Right renal pelvis (tissue), 4 donors: ENCODE measurements at regions not wholly inside any gene's neighbourhood (a gene's known extent, or its start where the extent isn't known, plus 50 kb on each side); places are given as distances from the start of the nearest gene placed in this dataset.

Experiments
- DNase-seq, 4 donors: peaks; one replicate each; pipeline ENCODE4 v3.0.0-alpha.2; 2013; ENCODE audit warnings: low read depth in 4 of 4, low spot score in 3 of 4, missing footprints in 1 of 4

DNA sequence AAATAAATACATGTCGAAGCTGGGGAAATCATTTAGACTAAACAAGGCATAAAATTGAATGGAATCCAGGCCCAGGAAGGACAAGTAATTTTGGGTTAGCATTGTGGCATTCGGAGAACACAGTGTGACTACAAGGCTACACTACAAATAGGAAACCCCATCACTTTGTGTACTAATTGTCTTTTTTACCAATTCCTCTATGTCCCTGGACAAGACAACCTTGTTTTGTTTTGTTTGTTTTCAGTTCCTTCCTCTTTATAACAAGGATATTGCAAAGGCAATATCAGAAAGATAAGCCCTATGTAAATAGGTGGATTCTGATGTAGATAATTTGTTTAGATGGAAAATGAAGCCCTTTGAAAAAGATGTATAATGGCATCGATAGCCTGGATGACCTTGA, 215.9 kb upstream of the MKLN1 start:
- DNase-seq, result no peak

DNA sequence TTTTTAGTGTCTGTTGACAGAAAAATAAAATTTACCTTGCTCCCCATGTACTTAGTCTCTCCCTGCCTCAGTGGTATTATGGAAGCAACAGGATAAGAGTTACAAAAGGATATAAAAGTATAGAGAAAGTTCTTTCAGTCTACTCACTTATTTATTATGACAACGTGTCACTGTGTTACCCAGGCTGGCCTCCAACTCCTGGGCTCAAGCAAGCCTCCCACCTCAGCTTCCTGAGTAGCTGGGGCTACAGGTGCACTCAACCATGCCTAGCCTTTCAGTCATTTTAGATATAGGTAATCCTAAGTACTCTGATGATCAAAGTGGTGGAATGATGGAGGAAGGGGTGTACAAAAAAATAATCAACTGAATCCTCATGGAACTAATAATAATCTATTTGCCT, 215.2 kb upstream of the MKLN1 start:
- DNase-seq, result no peak

DNA sequence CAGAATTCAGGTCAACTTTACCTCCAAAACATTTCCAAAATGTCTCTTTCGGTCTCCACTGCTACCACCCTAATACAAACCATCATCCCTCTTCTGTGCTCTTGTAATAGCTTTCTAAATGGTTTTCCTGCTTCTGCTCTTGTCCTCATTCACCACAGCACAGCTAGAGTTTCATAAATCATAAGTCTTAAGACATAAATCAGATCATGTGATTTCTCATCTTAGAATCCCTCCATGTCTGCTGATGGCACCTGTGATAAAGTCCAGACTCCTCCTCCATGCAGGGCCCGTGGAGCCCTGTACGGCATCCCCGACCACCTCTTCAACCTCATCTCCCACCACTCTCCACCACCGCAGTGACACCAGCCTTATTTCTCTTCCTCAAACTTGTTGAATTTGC, 212.3 kb upstream of the MKLN1 start:
- DNase-seq, result no peak

DNA sequence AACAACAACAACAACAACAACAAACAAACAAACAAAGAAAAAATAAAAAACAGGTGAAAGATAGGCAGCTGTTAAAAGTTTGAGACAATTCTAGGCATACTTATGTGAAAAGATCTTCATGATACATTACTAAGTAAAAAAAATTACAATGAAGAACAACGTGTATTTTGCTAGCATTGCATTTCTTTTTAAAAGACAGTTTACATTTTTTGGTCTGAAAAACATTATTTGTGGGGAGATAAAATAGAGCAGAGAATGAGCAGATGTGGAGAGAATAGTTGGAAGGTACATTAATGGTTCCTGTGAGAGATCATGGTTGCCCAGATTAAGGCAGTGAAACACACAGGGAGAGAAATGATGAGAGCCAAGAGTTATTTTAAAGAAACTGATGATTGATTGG, 210.2 kb upstream of the MKLN1 start:
- DNase-seq, result no peak

DNA sequence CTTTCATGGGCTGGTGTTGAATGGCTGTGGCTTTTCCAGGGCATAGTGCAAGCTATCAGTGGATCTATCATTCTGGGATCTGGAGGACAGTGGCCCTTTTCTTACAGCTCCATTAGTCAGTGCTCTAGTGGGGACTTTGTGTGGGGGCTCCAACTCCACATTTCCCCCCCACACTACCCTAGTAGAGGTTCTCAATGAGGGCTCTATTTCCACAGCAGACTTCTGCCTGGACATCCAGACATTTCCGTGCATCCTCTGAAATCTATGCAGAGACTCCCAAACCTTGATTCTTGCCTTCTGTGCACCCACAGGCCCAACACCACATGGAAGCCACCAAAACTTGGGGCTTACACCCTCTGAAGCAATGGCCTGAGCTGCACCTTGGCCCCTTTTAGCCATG, 208.3 kb upstream of the MKLN1 start:
- no peak for DNase-seq

DNA sequence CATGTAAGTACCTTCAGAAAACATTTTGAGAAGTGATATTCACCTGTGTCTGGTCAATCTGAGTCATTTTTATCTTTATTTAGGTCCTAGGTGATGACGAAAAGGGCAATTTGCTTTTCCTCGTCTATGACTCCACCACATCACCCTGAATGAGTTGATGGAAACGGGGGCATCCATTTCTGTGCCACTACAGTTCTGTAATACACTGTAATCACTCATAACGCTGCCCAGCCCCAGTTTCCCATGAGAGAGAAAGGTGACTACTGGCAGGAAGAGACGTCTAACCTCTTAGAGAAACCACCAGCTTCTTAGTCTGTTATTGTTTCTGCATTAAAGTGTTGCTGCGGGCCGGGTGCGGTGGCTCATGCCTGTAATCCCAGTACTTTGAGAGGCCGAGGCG, 205.3 kb upstream of the MKLN1 start:
- DNase-seq, result no peak

DNA sequence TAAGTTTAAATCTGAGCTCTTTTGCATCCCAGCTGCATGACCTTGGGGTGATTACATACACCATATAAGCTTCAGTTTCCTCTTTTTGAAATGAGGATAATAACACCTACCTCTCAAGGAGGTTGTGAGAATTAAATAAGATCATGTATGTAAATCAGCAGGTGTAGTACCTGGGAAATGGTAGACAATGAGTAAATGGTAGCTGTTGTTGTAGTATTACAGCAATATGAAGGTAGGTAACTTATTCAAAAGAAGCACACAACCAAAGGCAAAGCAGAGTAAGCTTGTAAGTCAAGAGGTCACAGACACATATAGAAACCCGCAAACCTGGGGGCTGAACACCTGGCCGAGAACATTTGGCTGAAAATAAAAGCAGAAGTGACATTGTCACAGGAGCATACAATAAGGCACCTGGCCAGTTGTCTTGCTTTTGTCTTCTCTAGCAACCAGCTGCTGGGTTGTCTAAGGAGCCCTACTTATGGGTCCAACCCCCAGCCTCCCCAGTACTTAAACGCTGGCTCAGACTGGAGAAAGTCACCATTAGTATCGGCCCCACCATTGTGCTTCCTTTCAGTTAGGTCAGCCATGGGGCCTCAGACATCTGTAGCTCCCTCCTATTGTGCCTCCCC, 203.6 kb upstream of the MKLN1 start:
- DNase-seq, result no peak

DNA sequence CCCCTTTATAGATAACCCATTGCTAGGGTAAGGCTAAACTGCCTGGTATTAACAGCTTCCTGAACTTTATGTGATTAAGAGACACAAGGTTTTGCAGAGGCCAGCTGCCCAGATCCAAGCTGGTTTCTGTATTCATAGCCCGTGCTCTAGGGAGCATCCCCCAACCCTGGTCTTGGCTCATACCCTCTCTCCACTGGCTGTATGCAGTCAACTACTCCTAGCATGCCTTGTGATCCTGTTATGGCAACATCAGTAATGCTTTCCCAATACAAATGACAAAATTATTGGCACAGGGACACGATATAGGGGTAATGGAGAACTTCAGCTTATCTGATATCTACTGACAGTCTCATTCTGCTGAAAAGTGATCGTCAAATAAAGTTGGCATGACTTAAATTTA, 202.8 kb upstream of the MKLN1 start:
- DNase-seq, result no peak

DNA sequence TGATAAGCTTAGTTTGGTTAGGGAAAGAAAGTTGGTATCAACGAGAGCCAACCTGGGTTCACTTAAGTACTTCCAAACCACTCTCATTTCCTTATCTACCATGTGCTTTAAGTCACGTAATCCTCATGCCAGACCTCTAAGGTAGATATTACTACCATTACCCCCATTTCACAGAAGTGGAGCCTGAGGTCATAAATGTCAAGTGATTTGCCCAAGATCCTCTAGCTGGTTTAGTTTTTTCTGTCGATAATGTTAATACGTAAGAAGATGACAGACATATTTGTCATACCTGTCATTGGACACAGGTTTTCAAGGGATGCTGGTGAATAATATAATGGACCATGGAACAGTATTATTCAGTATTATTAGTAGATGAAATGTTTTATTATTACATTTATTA, 197.4 kb upstream of the MKLN1 start:
- no peak for DNase-seq

DNA sequence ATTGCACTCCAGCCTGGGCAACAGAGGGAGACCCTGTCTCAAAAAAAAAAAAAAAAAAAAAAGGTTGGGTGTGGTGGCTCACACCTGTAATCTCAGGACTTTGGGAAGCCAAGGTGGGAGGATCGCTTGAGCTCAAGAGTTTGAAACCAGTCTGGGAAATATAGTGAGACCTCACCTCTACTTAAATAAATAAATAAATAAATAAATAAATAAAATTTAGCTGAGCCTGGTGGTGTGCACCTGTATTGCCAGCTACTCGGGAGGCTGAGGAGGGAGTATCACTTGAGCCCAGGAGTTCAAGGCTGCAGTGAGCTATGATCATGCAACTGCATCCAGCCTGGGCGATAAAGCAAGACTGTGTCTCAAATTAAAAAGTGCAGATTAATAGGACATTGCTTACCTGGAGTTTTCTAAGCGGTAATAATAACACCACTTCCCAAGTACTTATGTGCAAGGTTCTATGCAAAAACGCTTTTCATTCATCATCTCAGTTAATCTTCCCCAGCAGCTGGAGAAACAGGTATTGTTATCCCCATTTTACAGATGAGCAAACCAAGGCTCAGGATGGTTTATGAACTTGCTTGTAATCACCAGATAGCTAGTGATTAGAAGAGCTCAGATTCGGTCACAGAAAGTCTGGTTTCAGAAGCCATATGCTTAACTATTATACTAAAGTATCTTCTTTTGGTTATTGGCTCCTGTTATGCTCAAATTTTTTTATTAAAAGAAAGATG, 196.5 kb upstream of the MKLN1 start:
- no peak for DNase-seq

DNA sequence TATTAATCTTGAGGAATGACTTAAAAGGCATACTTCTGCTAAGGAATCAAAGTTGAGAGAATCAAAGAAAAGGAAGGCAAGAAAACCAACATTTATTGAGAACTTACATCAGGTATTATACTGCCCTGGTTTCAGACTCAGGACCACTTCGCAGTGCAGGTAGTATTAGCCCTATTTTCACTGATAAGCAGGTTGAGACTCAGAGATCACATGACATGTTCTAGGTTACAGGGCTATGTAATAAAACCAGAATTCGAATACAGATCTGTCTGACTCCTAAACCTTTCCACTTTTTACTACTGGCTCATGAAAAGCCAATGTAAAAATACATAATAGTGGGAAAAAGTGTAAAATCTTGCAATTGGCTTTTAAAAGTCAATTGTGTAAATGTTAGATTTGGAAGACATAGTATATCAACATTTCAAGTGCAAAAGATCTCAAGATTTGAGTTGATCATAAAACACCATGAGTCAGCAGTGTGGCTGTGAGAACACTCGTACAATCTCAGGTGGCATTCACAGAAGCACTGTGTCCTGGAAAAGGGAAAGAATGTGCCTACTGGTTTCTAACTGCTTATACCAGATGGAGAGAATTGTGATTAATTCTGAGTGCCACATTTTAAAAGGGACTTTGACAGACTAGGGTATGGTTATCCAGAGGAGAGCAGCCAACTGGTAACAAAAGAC, 195.8 kb upstream of the MKLN1 start:
- no peak for DNase-seq

DNA sequence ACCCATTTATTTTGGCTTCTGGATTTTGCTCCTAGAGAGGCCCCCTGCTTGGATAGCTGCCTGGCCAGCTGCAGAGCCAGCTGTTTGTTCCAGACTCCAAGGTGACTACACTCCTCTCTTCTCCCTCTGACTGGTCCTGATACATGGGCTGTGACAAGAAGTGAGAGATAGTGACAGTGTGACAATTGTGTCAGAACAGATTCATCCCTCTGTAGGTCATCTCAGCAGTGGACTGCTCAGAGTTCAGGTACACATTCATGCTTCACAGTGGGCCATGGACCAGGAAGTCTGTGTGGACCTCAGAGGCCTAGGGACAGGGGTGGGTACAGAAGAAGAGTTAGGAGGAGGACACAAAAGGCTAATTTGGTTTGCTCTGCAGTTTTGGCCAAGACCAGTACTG, 188.2 kb upstream of the MKLN1 start:
- no peak for DNase-seq

DNA sequence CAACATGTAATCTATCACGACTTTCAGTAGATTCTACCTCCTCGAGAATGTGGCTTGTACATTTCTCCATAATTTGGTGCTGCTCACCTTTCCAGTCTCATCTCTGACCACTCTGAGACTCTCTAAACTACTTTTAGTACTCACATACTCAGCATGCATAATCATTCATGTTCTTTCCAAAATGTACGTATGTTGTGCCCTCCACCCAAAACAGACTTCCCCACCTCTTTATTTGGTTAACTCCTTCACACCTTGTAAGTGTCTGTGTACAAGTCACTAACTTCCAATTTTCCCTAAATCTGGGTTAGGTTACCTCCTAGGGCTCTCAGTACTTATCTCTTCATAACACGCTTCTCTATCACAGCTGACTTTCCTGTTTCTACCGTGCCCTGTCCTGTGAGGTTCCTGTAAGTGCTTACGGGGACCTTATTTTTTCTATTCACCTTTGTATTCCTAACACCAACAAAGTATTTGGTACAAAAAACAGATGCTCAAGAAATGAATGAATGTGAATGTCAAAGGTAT, 186.2 kb upstream of the MKLN1 start:
- DNase-seq, result no peak

DNA sequence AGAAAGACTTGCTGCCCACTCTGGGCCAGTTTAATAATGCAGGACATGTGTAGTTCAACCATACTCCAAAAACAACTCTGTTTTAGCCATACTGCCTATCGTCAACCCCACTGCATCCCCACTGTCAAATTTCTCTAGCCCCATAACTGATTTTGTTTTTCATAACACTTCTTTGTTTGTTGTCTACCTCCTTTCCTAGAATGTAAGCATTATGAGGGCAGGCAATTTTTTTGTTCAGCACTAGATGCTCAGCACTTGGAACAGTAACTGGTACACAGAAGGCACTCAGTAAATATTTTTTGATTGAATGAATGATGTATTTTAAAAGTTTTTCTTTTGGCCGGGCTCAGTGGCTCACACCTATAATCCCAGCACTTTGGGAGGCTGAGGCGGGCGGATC, 183.8 kb upstream of the MKLN1 start:
- no peak for DNase-seq

DNA sequence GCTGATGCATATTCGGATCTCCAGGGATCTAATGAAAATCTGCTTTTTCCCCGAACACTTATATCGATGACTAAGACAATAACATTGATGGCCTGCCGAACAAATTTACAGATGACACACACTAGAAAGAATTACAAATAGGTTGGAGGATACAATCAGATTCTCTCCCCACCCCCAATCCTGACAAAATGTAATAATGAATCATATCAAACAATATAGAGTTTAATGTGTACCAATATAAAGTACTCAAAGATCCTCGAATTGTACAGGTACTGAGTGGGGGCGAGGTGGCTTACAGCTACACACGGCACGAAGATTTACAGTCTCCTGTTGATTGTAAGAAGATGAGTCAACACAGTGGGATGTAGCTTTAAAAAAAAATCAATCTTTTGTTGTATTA, 182.7 kb upstream of the MKLN1 start:
- DNase-seq, result no peak

DNA sequence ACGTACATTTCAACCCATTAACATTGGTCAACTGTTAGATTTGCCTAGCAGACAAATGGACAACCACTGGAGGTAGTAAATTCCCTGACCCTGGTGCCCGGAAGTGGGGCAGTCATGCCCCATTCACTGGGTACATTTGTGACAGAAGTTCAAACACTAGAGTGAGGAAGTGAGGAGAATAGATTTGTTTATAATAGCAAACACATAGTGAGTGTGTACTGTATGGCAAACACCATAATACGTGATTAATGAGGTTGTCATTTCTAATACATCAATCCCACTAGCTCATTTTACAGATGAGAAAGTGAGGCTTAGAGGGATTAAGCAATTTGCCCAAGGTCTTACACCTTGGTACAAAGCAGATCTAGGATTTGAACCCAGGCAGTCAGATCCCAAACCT, 181.9 kb upstream of the MKLN1 start:
- DNase-seq, result no peak

DNA sequence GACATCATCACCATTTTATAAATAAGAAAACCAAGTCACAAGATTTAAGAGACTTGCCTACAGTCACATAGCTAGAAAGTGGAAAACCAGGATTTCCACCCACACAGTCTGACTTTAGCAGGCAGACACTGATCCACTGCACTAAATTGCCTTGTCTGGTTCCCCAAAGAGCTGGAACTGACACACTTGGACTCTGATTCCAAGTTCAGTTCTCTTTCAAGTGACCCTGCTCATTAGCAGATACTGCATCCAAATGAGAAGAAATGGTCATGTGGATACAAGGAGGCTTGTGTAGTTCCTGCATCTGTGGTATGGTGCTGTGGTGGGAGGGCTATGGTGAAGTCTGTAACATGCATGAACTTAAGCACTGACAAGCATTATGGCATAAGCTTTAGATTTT, 180.1 kb upstream of the MKLN1 start:
- no peak for DNase-seq

DNA sequence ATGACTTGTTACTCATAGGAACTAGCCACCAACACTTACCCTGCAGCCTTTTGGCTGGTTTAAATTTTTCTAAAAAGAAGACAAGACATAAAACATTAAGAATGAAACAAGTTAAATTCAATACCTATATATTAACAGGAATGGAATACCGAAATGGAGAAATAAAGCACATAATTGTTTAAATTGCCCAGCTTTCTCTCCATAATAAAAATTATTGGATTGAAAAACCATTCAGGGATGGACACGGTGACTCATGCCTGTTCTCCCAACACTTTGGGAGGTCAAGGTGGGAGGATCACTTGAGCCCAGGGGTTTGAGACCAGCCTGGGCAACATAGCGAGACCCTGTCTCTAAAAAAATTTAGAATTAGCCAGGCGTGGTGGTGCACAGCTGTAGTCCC, 179.4 kb upstream of the MKLN1 start:
- no peak for DNase-seq

DNA sequence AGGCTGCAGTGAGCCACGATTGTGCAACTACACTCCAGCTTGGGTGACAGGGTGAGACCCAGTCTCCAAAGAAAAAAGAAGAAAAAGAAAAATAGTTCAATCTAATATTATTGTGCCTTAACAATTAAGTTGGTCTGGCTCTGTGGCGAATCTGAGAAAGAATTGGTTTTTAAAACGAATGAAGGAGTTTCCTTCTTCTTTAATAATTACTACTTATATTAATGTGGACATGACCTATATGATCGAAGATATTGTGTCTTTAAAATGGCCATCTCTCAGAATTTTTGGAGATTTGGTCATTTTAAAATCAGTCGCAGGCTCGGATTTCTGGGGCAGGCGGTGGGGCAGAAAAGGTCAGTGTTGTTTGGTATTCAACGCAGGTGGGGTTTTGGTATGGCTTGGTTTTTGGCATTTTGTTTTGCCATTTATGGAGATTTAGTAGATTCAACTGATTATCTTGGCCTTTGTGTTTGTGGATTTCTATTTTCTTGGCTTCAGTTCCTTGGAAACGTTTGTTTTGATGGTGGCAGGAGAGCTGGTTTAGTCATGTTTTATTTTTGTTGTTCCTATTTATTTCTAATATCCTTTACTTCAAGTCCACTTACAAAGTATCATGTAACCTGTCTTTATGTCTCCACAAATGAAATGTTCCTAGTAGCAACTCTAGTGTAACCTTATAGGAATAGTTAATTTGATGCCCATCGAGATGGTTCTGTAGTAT, 178.8 kb upstream of the MKLN1 start:
- no peak for DNase-seq

DNA sequence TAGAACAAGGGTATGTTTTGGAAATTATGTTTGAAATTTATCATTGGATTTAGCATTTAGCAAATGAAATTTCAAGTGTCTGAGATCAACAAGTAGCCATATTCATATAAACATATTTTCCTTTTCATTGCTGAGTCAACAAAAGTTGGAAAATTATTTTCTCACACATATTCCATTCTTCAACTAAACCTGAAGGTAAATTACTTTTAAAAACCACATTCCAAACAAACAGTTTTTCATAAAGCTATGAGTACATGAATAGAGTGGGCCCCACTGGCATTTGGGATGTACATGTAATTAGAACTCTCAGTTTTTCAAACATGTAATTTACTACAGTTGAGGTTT, 178.3 kb upstream of the MKLN1 start:
- DNase-seq, result no peak

DNA sequence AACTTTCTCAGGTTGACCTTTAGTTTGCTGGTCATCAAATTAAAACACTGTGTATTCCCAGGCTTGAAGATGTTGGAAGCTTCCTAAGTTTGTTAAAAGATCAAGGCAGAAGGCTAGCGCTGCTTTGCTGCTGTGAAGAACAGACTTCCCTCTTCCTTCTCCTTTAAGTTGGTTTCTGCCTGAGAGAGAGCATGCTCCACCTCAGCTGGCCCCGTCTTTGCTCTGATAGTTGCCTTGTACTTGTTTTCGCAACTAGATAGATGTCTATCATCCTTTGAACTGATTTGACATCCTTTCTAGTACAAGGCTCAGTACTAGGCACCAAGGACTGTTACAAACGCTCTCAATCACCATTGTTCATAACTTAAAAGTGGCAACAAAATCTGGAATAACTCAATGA, 177.8 kb upstream of the MKLN1 start:
- DNase-seq, result no peak
